HG03196 (cell line): ENCODE measurements at regions not wholly inside any gene's neighbourhood (a gene's known extent, or its start where the extent isn't known, plus 50 kb on each side); places are given as distances from the start of the nearest gene placed in this dataset.

ENCODE experiments used
- ATAC-seq: cut with Tn5 transposase; IDR thresholded peaks from one replicate; pipeline ENCODE4 v1.9.1; 2021; ENCODE audit not compliant: unreplicated experiment

DNA sequence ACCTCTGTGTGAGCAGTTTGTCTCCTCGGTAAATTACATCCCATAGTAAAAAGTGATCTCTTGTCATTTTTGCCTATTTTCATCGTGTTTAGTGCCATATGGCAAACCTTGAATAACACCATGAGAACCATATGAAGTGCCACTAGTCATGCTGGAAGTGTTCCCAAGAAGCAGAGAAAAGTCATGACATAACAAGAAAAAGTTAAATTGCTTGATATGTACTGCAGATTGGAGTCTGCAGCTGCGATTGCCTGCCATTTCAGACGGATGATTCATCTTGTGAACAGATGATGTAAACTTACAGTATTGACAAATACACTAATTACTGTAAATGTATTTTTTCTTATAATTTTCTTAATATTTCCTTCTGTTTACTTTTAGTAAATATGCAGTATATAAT is 846.7 kb downstream of the BCL11A start:
- no peak for ATAC-seq

- no peak for ATAC-seq
Measured at GRCh38 chr2:59703796-59704195, 849.7 kb downstream of the BCL11A start.

- no peak for ATAC-seq
Measured at GRCh38 chr2:59702026-59702425, 851.4 kb downstream of the BCL11A start.

DNA sequence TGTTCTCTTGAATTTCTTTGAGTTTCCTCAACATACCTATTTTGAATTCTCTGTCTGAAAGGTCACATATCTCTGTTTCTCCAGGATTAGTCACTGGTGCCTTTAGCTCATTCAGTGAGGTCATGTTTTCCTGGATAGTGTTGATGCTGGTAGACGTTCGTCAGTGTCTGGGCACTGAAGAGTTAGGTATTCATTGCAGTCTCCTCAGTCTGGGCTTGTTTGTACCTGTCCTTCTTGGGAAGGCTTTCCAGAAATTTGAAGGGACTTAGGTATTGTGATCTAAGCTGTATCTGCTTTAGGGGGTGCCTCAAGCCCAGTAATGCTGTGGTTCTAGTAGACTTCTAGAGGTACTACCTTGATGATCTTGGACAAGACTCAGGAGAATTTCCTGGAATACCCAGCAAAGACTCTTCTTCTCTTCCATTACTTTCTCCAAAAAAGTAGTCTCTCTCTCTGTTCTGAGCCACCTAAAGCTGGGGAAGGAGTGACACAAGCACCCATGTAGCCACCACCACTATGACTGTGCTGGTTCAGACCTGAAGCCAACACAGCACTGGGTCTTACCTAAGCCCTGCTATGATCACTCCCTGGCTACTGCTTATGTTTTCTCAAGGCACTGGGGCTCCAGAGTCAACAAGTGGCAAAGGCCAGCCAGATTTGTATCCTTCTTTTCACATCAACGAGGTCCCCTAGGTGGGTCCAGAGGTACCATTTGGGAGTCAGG is 852.0 kb downstream of the BCL11A start:
- no peak for ATAC-seq

DNA sequence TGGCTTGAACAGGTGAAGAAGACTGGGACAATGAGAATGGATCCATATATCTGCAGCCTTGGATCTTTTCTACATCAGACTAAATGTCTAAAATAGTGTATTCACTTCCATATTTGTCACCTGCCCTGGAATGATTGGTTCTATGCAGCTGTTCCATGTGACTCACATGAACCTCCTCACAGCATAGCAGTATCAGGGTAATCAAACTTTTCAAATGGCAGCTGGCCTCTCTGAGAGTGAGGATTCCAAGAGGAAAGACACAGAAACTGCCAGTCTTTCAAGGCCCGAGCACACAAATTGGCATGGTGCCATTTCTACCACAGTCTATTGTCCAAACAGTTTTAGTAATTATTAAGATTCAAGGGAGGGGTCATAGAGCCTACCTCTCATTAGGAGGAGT is 859.3 kb downstream of the BCL11A start:
- ATAC-seq: no peak

- no peak for ATAC-seq
Measured at GRCh38 chr2:59693231-59693959, 860.1 kb downstream of the BCL11A start.

DNA sequence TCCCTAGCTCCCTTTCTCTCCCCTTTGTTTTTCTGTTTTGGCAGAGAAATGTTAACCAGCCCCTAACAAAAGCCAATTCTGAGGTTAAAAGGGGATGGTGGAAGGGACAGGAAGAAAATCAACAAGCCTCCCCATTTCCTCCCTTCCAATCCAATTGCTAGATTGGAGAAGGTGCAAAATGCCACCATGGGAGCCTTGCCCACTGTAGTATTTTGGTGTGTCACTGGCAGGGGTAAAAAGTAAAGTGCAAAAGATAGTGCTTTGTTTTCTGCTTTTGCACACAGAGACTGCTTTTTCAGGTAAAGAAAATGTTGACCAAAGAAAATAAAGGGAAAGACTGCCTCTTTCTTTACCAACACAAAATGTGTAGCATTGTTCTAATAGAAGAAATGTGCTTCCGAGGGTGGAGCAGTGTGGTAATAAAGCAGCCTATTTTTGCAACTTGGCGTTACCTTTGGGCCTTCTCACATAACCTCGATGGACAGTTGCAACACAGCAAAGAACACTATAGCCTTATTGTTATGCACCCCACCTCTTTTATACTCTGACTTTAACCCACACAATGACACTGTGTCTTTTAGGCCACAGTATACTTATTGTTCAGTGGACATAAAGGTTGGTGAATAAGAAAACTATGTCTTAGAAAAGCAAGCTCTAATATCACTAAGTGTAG is 861.8 kb downstream of the BCL11A start:
- ATAC-seq: no peak

GRCh38 chr2:59690849-59691248 is 862.6 kb downstream of the BCL11A start:
- no peak for ATAC-seq

GRCh38 chr2:59684771-59685166 is 868.7 kb downstream of the BCL11A start:
- no peak for ATAC-seq

DNA sequence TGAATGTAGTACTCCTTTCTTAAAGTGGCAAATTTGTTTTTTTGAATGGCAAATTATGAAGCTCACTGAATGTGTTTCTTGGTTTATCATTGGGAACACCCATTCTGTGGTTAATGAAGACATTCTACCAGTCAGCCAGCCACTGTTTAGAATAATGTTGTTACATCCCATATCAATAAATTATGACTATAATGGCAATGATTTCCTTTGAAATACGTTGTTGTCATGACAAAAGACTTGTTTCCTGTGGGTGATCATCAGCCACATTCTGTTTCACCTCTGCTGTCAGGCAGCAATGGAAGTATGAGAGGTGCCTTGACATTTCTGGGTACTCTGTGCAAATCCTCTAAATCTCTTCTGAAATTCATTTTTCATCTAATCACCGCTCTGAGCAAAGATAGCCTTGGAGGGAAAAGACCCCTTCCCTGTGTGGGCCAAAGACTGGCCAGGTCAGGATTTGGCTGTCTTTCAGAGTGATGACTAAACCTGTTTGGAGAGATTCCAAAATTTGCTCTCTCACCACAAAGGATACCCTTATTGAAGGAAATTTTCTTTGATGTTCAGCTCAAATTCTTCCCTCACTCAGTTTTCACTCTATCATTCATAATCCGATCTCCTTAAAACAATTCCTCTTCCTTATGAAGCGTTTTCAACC is 869.2 kb downstream of the BCL11A start:
- ATAC-seq: no peak

- ATAC-seq: no peak
Measured at GRCh38 chr2:59680863-59681262, 872.6 kb downstream of the BCL11A start.

- no peak for ATAC-seq
Measured at GRCh38 chr2:59677158-59677557, 876.3 kb downstream of the BCL11A start.

- ATAC-seq: no peak
Measured at GRCh38 chr2:59674100-59674499, 879.4 kb downstream of the BCL11A start.

- no peak for ATAC-seq
Measured at GRCh38 chr2:59665021-59665420, 888.4 kb downstream of the BCL11A start.

- no peak for ATAC-seq
Measured at GRCh38 chr2:59662127-59662861, 891.2 kb downstream of the BCL11A start.

DNA sequence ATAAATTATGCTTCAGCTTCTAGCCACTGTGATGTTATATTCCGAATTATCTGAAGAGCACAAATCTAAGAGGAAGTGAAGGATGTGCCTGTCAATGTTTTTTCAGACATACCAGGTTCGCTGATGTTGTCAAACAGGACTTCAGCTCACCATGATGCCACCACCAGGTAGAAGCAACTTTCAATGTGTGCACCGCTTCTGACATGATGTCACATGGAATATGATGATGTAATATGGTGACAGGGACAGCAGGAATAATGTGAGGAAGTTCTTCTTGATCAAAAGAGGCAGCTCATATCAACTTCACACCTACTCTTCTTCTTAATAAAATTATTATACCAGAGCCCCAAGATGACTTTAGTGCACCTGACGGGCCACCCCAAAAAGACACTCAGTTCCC is 893.2 kb downstream of the BCL11A start:
- ATAC-seq: no peak

- ATAC-seq: no peak
Measured at GRCh38 chr2:59658906-59659635, 894.4 kb downstream of the BCL11A start.

- no peak for ATAC-seq
Measured at GRCh38 chr2:59655809-59656208, 897.6 kb downstream of the BCL11A start.

GRCh38 chr2:59654710-59655109 is 898.7 kb downstream of the BCL11A start:
- ATAC-seq: no peak

GRCh38 chr2:59653164-59653563 is 900.3 kb downstream of the BCL11A start:
- no peak for ATAC-seq
